Activated T-cell treated with anti-CD3 and anti-CD28 coated beads, Interleukin-2, amount 50 U/mL, for 4 hours (primary cell): ENCODE measurements at regions not wholly inside any gene's neighbourhood (a gene's known extent, or its start where the extent isn't known, plus 50 kb on each side); places are given as distances from the start of the nearest gene placed in this dataset.

ENCODE experiments used
- ATAC-seq, 2 donors: fragments of 200-7000 bp; cut with Tn5 transposase; one replicate each; pipeline ENCODE4 v1.10.0; 2021
- DNase-seq: peaks from one replicate; pipeline ENCODE4 v3.0.0-alpha.2; 2020
- H3K27me3 Mint-ChIP-seq: one replicate; pipeline ENCODE4 v1.8.0; 2021; ENCODE audit warnings: low read depth, mixed read lengths
- H3K36me3 Mint-ChIP-seq: one replicate; pipeline ENCODE4 v1.8.0; 2022; ENCODE audit warnings: mixed read lengths; ENCODE audit not compliant: insufficient read depth
- H3K4me1 Mint-ChIP-seq: one replicate; pipeline ENCODE4 v1.8.0; 2021; ENCODE audit warnings: low read depth, mixed read lengths
- H3K4me3 Mint-ChIP-seq: one replicate; pipeline ENCODE4 v1.8.0; 2021; ENCODE audit warnings: mild to moderate bottlenecking, moderate library complexity, mixed read lengths
- H3K9me3 Mint-ChIP-seq: one replicate; pipeline ENCODE4 v1.8.0; 2021; ENCODE audit warnings: mixed read lengths

GRCh38 chr6:105814745-105815536 is 271.2 kb upstream of the PRDM1 start:
- DNase-seq: no peak
- ATAC-seq: no peak
- Mint-ChIP-seq H3K9me3 (no peaks in the 10 kb centered on the region), H3K4me1 (peaks cover 28% of the 10 kb centered on the region), H3K27me3 (peaks cover 2% of the 10 kb centered on the region), H3K36me3 (no peaks in the 10 kb centered on the region), H3K4me3 (no peak overlapping the region)

GRCh38 chr6:105810922-105811482 is 275.1 kb upstream of the PRDM1 start:
- Mint-ChIP-seq H3K4me1 (peaks cover 48% of the 10 kb centered on the region), H3K4me3 (no peak overlapping the region), H3K9me3 (no peaks in the 10 kb centered on the region), H3K27me3 (no peaks in the 10 kb centered on the region), H3K36me3 (no peaks in the 10 kb centered on the region)
- ATAC-seq: no peak
- DNase-seq: no peak

GRCh38 chr6:105810105-105810921 is 275.8 kb upstream of the PRDM1 start:
- H3K27me3 Mint-ChIP-seq: no peaks in the 10 kb centered on the region
- H3K36me3 Mint-ChIP-seq: no peaks in the 10 kb centered on the region
- H3K4me3 Mint-ChIP-seq: peak overlapping the region; percentile 10
- DNase-seq (peak; percentile 20), ATAC-seq (peak; percentile 85 to 89)
- H3K4me1 Mint-ChIP-seq: peaks cover 43% of the 10 kb centered on the region
- H3K9me3 Mint-ChIP-seq: no peaks in the 10 kb centered on the region

DNA sequence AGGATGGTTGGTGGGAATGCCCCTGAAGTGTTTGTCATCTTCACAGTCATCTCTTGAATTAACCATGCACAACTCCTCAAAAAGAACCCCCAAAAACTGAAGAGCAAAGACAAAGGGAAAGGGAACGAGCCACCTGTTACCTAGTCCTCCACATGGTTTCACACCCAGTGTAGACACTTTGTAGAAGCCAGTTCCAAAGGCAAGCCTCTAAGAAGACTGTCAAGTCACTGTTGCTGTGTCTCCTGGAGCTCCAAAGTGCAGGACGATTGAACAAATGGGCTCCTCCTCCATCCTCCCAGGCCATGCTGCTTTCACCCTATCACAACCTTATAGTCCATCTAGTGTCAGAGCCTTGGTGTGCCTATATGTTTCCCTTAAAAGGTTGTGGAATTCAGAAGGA is 277.6 kb upstream of the PRDM1 start:
- Mint-ChIP-seq H3K4me3 (no peak overlapping the region), H3K27me3 (no peaks in the 10 kb centered on the region), H3K36me3 (no peaks in the 10 kb centered on the region), H3K9me3 (no peaks in the 10 kb centered on the region), H3K4me1 (peaks cover 32% of the 10 kb centered on the region)
- ATAC-seq: no peak
- DNase-seq: no peak

GRCh38 chr6:105807905-105808304 is 278.2 kb upstream of the PRDM1 start:
- ATAC-seq: no peak
- no peaks in the 10 kb centered on the region for H3K36me3 Mint-ChIP-seq
- no peaks in the 10 kb centered on the region for H3K27me3 Mint-ChIP-seq
- no peak for DNase-seq
- no peak overlapping the region for H3K4me3 Mint-ChIP-seq
- no peaks in the 10 kb centered on the region for H3K9me3 Mint-ChIP-seq
- H3K4me1 Mint-ChIP-seq: peaks cover 32% of the 10 kb centered on the region

- Mint-ChIP-seq H3K27me3 (no peaks in the 10 kb centered on the region), H3K9me3 (no peaks in the 10 kb centered on the region), H3K4me3 (no peak overlapping the region), H3K4me1 (peaks cover 32% of the 10 kb centered on the region), H3K36me3 (no peaks in the 10 kb centered on the region)
- no peak for ATAC-seq
- no peak for DNase-seq
Measured at GRCh38 chr6:105806486-105806920, 279.6 kb upstream of the PRDM1 start.

- Mint-ChIP-seq H3K4me3 (no peak overlapping the region), H3K9me3 (no peaks in the 10 kb centered on the region), H3K36me3 (no peaks in the 10 kb centered on the region), H3K27me3 (no peaks in the 10 kb centered on the region), H3K4me1 (peaks cover 28% of the 10 kb centered on the region)
- no peak for DNase-seq
- no peak for ATAC-seq
Measured at GRCh38 chr6:105805501-105806023, 280.6 kb upstream of the PRDM1 start.

GRCh38 chr6:105804424-105804823 is 281.7 kb upstream of the PRDM1 start:
- Mint-ChIP-seq H3K9me3 (no peaks in the 10 kb centered on the region), H3K4me3 (no peak overlapping the region), H3K27me3 (no peaks in the 10 kb centered on the region), H3K4me1 (peaks cover 17% of the 10 kb centered on the region), H3K36me3 (no peaks in the 10 kb centered on the region)
- DNase-seq (no peak), ATAC-seq (no peak)

DNA sequence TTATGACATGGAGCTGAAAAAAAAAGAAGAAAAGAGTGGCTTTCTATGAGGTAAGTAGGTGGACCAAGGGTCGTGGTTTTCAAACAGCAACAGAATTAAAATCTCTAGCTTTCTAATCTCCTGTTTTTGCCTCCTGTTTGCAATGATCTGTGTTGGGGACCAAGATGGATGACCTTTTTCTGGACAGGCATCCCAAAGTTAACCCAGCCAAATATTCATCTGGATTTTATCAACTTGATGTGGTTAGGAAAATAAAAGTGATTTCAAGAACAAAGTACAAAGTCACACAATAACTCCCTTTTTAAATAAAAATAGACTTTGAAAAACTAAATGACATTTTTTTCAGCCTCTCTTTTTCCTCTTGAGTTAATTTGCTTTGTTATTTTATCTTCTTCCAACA is 282.1 kb upstream of the PRDM1 start:
- Mint-ChIP-seq H3K9me3 (no peaks in the 10 kb centered on the region), H3K27me3 (no peaks in the 10 kb centered on the region), H3K4me1 (peaks cover 13% of the 10 kb centered on the region), H3K4me3 (no peak overlapping the region), H3K36me3 (no peaks in the 10 kb centered on the region)
- ATAC-seq (no peak), DNase-seq (no peak)

- Mint-ChIP-seq H3K36me3 (no peaks in the 10 kb centered on the region), H3K4me3 (no peak overlapping the region), H3K9me3 (no peaks in the 10 kb centered on the region), H3K27me3 (no peaks in the 10 kb centered on the region), H3K4me1 (peaks cover 7% of the 10 kb centered on the region)
- DNase-seq (no peak), ATAC-seq (no peak)
Measured at GRCh38 chr6:105803442-105803841, 282.7 kb upstream of the PRDM1 start.

- no peaks in the 10 kb centered on the region for H3K9me3 Mint-ChIP-seq
- H3K27me3 Mint-ChIP-seq: no peaks in the 10 kb centered on the region
- H3K4me3 Mint-ChIP-seq: no peak overlapping the region
- H3K4me1 Mint-ChIP-seq: peaks cover 1% of the 10 kb centered on the region
- ATAC-seq: no peak
- no peaks in the 10 kb centered on the region for H3K36me3 Mint-ChIP-seq
- DNase-seq: no peak
Measured at GRCh38 chr6:105802703-105803102, 283.4 kb upstream of the PRDM1 start.

DNA sequence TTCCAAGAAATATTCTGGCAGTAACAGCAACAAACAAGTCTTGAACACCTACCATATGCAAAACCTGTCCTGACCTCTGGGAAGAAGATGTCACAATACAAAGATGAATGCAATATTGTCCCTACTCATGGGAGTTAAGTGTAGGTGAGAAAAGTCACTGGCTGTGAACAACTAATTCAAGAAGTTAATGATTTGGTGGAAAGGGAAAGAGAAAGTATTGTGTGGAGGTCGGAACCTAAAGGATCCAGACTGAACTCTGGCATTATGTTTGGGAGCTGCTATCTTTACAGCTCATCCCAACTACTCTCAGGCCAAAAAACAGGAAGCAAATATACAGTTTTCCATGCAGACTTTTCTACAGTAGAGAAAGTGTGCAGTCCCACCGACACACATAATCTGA is 285.3 kb upstream of the PRDM1 start:
- Mint-ChIP-seq H3K27me3 (no peaks in the 10 kb centered on the region), H3K36me3 (no peaks in the 10 kb centered on the region), H3K4me1 (peaks cover 6% of the 10 kb centered on the region), H3K4me3 (no peak overlapping the region), H3K9me3 (no peaks in the 10 kb centered on the region)
- DNase-seq (no peak), ATAC-seq (no peak)

- H3K4me1 Mint-ChIP-seq: peaks cover 10% of the 10 kb centered on the region
- no peaks in the 10 kb centered on the region for H3K9me3 Mint-ChIP-seq
- no peaks in the 10 kb centered on the region for H3K27me3 Mint-ChIP-seq
- DNase-seq: no peak
- no peaks in the 10 kb centered on the region for H3K36me3 Mint-ChIP-seq
- peak in 1 of 2 donors; percentile 53 for ATAC-seq
- H3K4me3 Mint-ChIP-seq: no peak overlapping the region
Measured at GRCh38 chr6:105800398-105800797, 285.7 kb upstream of the PRDM1 start.

DNA sequence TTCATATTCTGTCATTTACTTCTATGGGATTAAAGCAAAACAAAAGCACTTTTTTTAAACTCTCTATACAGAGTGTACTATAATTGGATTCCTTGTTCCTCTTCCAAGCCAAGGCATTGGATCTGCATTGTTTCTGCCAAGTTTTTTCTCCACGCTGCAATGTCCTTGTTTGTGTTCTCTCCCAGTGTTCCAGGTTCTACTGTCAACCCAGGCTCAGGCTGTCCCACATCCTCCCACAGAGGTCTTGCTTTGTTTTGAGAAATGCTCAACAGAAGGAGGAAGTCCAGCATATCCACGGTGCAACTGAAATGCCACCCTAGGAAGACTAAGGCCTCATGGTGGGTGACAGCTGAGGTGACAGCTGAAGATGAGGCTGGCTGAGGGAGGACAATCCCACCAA is 287.1 kb upstream of the PRDM1 start:
- DNase-seq (no peak), ATAC-seq (no peak)
- peaks cover 22% of the 10 kb centered on the region for H3K4me1 Mint-ChIP-seq
- no peaks in the 10 kb centered on the region for H3K27me3 Mint-ChIP-seq
- H3K9me3 Mint-ChIP-seq: no peaks in the 10 kb centered on the region
- no peak overlapping the region for H3K4me3 Mint-ChIP-seq
- H3K36me3 Mint-ChIP-seq: no peaks in the 10 kb centered on the region
